ENCODE measurements at regions not wholly inside any gene's neighbourhood (a gene's known extent, or its start where the extent isn't known, plus 50 kb on each side); places are given as distances from the start of the nearest gene placed in this dataset.

GRCh38 chr18:30811580-30811979 is 231.0 kb downstream of the DSC3 start:
- WGBS (ENCODE audit: extremely low coverage, insufficient read length, low lambda C conversion rate) = no CpG with 5 or more reads among the region's 2 CpGs
- Histone ChIP-seq H3T11ph (ENCODE audit: low read length) (no peak overlapping the region), H3K27ac (ENCODE audit: insufficient read length, low read depth, low read length) (no peak overlapping the region), H3K18ac (ENCODE audit: insufficient read length, low read depth, low read length) (no peak overlapping the region), H3K27me3 (ENCODE audit: insufficient read depth, low read length) (no peaks in the 10 kb centered on the region; the same call in 1 of the 2 replicates), H3K4me1 (ENCODE audit: insufficient read depth, low read length) (no peaks in the 10 kb centered on the region), H3K23ac (ENCODE audit: insufficient read length, low read depth, low read length) (no peak overlapping the region), H3K79me1 (ENCODE audit: insufficient read depth, low read depth, low read length, poor library complexity, severe bottlenecking) (no peaks in the 10 kb centered on the region), H4K91ac (ENCODE audit: insufficient read length, low read depth, low read length) (no peak overlapping the region), H4K20me1 (ENCODE audit: control insufficient read depth, insufficient read depth, insufficient read length) (no peaks in the 10 kb centered on the region), H3K4me2 (ENCODE audit: insufficient read depth, insufficient read length, low read length) (no peak overlapping the region), H2AFZ (ENCODE audit: low read length) (no peak overlapping the region), H2BK12ac (ENCODE audit: insufficient read length, low read depth, low read length) (no peak overlapping the region), H3K9me3 (ENCODE audit: control insufficient read depth, low read depth, low read length) (no peaks in the 10 kb centered on the region), H2BK20ac (ENCODE audit: low read depth, low read length, poor library complexity, severe bottlenecking) (no peak overlapping the region), H4K5ac (ENCODE audit: insufficient read length, low read depth, low read length) (no peak overlapping the region), H2BK120ac (ENCODE audit: low read depth, low read length, poor library complexity, severe bottlenecking) (no peak overlapping the region), H3K56ac (ENCODE audit: insufficient read length, low read depth, low read length) (no peak overlapping the region), H4K8ac (replicated peaks; ENCODE audit: insufficient read length, low read depth, low read length) (no peak overlapping the region), H3K4ac (ENCODE audit: low read depth, low read length) (no peak overlapping the region), H3K23me2 (ENCODE audit: insufficient read length, low read depth, low read length, poor library complexity, severe bottlenecking) (no peaks in the 10 kb centered on the region), H3K9ac (ENCODE audit: extremely low read depth, insufficient read length, low read length) (no peak overlapping the region), H2AK5ac (ENCODE audit: insufficient read length, low read length) (no peak overlapping the region), H2BK5ac (ENCODE audit: insufficient read length, low read length) (no peak overlapping the region), H3K79me2 (ENCODE audit: insufficient read depth, low read length) (no peaks in the 10 kb centered on the region), H3K14ac (ENCODE audit: insufficient read depth, low read length) (no peak overlapping the region), H2BK15ac (ENCODE audit: low read depth, low read length) (no peak overlapping the region)
- TF ChIP-seq CTCF (conservative IDR thresholded peaks at IDR 0.05) = no peak
- Mint-ChIP-seq H3K4me1 (no peaks in the 10 kb centered on the region), H3K27me3 (ENCODE audit: low read depth) (no peaks in the 10 kb centered on the region), H3K9me3 (peaks cover 10 to 12% of the 10 kb centered on the region in 2 experiments), H3K27ac (no peak overlapping the region), H3K4me3 (no peak overlapping the region), H3K36me3 (ENCODE audit: insufficient read depth in 1 of 3, low read depth in 3 of 3) (peaks cover 6 to 7% (median 6%) of the 10 kb centered on the region in 3 experiments; a peak in 6 of 7 replicates)
- no peak for DNase-seq
